ENCODE measurements at regions not wholly inside any gene's neighbourhood (a gene's known extent, or its start where the extent isn't known, plus 50 kb on each side); places are given as distances from the start of the nearest gene placed in this dataset.
"Not testable (repeated sequence)": the region's sequence is repeated elsewhere in the genome, so short reads cannot be mapped to it uniquely, and the experiment has no call there.

DNA sequence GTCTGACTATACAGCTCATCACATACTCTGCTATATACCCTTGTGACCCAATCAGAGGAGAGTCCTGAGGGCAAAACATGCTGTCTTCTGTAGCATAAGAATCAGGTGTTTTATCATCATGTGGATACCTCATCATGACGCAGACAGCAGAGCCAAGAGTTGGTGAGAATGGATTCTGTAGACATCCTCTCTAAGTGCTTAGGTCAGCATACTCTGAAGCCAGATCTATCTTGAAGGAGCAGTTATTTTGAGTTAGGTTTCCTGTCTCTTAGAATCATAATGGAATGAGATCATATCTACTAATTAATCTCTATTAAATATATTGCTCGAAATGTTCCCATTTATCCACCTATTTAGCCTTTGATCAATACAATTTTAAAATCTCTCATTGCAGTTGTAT is 190.2 kb upstream of the KCNH7 start:
- no peak for TF ChIP-seq EHMT2 (IDR thresholded peaks at IDR 0.05)
- TF ChIP-seq SMAD3 (CRISPR knock-in tag; conservative IDR thresholded peaks at IDR 0.05): no peak
- 0 out of 2 replicates have a peak, but pooled peaks have one; percentile 17 for TF ChIP-seq MAFK (IDR thresholded peaks at IDR 0.05; ENCODE audit: low read length)
- no peak for ATAC-seq

DNA sequence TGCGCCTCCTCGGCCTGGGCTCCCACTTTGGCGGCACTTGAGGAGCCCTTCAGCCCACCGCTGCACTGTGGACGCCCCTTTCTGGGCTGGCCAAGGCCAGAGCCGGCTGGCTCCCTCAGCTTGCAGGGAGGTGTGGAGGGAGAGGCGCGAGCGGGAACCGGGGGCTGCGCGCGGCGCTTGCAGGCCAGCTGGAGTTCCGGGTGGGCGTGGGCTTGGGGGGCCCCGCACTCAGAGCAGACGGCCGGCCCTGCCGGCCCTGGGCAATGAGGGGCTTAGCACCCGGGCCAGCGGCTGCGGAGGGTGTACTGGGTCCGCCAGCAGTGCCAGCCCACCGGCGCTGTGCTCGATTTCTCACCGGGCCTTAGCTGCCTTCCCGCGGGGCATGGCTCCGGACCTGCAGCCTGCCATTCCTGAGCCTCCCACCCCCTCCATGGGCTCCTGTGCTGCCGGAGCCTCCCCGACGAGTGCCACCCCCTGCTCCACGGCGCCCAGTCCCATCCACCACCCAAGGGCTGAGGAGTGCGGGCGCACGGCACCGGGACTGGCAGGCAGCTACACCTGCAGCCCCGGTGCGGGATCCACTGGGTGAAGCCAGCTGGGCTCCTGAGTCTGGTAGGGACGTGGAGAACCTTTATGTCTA is 187.7 kb upstream of the KCNH7 start:
- in situ Hi-C loops (cut with MboI); H3K4me1 ChIP-seq (replicated peaks in 1 of 2; ENCODE audit: control insufficient read depth in 2 of 2, insufficient read depth in 2 of 2, low read length in 2 of 2); CTCF ChIA-PET (ENCODE audit: low intra/inter-chr PET ratio); ATAC-seq; DNase-seq (ENCODE audit: extremely low read depth in 1 of 4, low spot score in 3 of 4); H3K9me1 ChIP-seq (ENCODE audit: control insufficient read depth, insufficient read depth, low read length); H2AFZ ChIP-seq (ENCODE audit: low read depth, low read length); H3K36me3 ChIP-seq (ENCODE audit: control insufficient read depth, insufficient read depth, low read length); FAIRE-seq; H3K9me3 ChIP-seq (replicated peaks; ENCODE audit: control insufficient read depth, insufficient read depth, low read depth, low read length); intact Hi-C loops (cut with micrococcal nuclease); H3K9ac ChIP-seq (ENCODE audit: insufficient read depth in 1 of 2, low read depth in 2 of 2, low read length in 2 of 2); POLR2A ChIA-PET; H3K4me2 ChIP-seq (ENCODE audit: insufficient read depth, low read length); H3K79me2 ChIP-seq (ENCODE audit: control insufficient read depth, insufficient read depth, low read length); H3K27ac ChIP-seq (ENCODE audit: extremely low read depth, low read depth, low read length); BruUV-seq (replicated peaks); H3K27me3 ChIP-seq (ENCODE audit: control insufficient read depth in 2 of 2, insufficient read depth in 2 of 2, low read length in 2 of 2); H3K4me3 ChIP-seq; H4K20me1 ChIP-seq (replicated peaks; ENCODE audit: control insufficient read depth, insufficient read depth, low read length): not testable (repeated sequence)
- 10% methylated on average over 34 of the region's 43 CpGs for WGBS (ENCODE audit: insufficient coverage, low coverage, missing lambda C conversion rate)

More for the DNA sequence above, 190.2 kb upstream of the KCNH7 start:
- WGBS (ENCODE audit: insufficient coverage, low coverage, missing lambda C conversion rate): 3% methylated on average over 2 of the region's 2 CpGs
- in situ Hi-C loops (cut with MboI): no loop called here
- no peak overlapping the region for H2AFZ ChIP-seq (ENCODE audit: low read depth, low read length)
- no TSS peak for BruUV-seq (replicated peaks)
- no peaks in the 10 kb centered on the region for H3K79me2 ChIP-seq (ENCODE audit: control insufficient read depth, insufficient read depth, low read length)
- H3K9me3 ChIP-seq (replicated peaks; ENCODE audit: control insufficient read depth, insufficient read depth, low read depth, low read length): no peaks in the 10 kb centered on the region; the same call in 1 of the 2 replicates
- H3K4me2 ChIP-seq (ENCODE audit: insufficient read depth, low read length): no peak overlapping the region
- H3K27me3 ChIP-seq (ENCODE audit: control insufficient read depth in 2 of 2, insufficient read depth in 2 of 2, low read length in 2 of 2): no peaks in the 10 kb centered on the region
- intact Hi-C loops (cut with micrococcal nuclease): no loop called here
- H4K20me1 ChIP-seq (replicated peaks; ENCODE audit: control insufficient read depth, insufficient read depth, low read length): no peaks in the 10 kb centered on the region
- H3K4me1 ChIP-seq (replicated peaks in 1 of 2; ENCODE audit: control insufficient read depth in 2 of 2, insufficient read depth in 2 of 2, low read length in 2 of 2): no peaks in the 10 kb centered on the region
- no peaks in the 10 kb centered on the region for H3K36me3 ChIP-seq (ENCODE audit: control insufficient read depth, insufficient read depth, low read length)
- CTCF ChIA-PET (ENCODE audit: low intra/inter-chr PET ratio): no interaction called here
- H3K27ac ChIP-seq (ENCODE audit: extremely low read depth, low read depth, low read length): no peak overlapping the region
- FAIRE-seq (no peak), DNase-seq (ENCODE audit: extremely low read depth in 1 of 4, low spot score in 3 of 4) (no peak)
- H3K4me3 ChIP-seq: no peak overlapping the region
- POLR2A ChIA-PET: no interaction called here
- H3K9me1 ChIP-seq (ENCODE audit: control insufficient read depth, insufficient read depth, low read length): no peaks in the 10 kb centered on the region
- no peak overlapping the region for H3K9ac ChIP-seq (ENCODE audit: insufficient read depth in 1 of 2, low read depth in 2 of 2, low read length in 2 of 2)

DNA sequence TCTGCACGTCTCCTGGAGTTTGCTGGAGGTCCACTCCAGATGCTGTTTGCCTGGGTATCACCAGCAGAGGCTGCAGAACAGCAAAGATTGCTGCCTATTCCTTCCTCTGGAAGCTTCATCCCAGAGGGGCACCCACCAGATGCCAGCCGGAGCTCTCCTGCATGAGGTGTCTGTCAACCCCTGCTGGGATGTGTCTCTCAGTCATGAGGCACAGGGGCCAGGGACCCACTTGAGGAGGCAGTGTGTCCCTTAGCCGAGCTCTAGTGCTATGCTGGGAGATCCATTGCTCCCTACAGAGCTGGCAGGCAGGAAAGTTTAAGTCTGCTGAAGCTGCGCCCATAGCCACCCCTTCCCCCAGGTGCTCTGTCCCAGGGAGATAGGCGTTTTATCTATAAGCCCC is 178.3 kb upstream of the KCNH7 start:
- BruUV-seq (replicated peaks); H2AFZ ChIP-seq (ENCODE audit: low read depth, low read length); POLR2A ChIA-PET; H3K27ac ChIP-seq (ENCODE audit: extremely low read depth, low read depth, low read length); CTCF ChIA-PET (ENCODE audit: low intra/inter-chr PET ratio); H3K36me3 ChIP-seq (ENCODE audit: control insufficient read depth, insufficient read depth, low read length); H3K4me3 ChIP-seq; DNase-seq (ENCODE audit: extremely low read depth in 1 of 4, low spot score in 3 of 4); H3K9me3 ChIP-seq (replicated peaks; ENCODE audit: control insufficient read depth, insufficient read depth, low read depth, low read length); H3K4me2 ChIP-seq (ENCODE audit: insufficient read depth, low read length); H3K9me1 ChIP-seq (ENCODE audit: control insufficient read depth, insufficient read depth, low read length); H3K27me3 ChIP-seq (ENCODE audit: control insufficient read depth in 2 of 2, insufficient read depth in 2 of 2, low read length in 2 of 2); FAIRE-seq; ATAC-seq; H3K4me1 ChIP-seq (replicated peaks in 1 of 2; ENCODE audit: control insufficient read depth in 2 of 2, insufficient read depth in 2 of 2, low read length in 2 of 2); H4K20me1 ChIP-seq (replicated peaks; ENCODE audit: control insufficient read depth, insufficient read depth, low read length); in situ Hi-C loops (cut with MboI); H3K9ac ChIP-seq (ENCODE audit: insufficient read depth in 1 of 2, low read depth in 2 of 2, low read length in 2 of 2); intact Hi-C loops (cut with micrococcal nuclease); H3K79me2 ChIP-seq (ENCODE audit: control insufficient read depth, insufficient read depth, low read length): not testable (repeated sequence)
- WGBS (ENCODE audit: insufficient coverage, low coverage, missing lambda C conversion rate): 0% methylated on average over 4 of the region's 5 CpGs
